ENCODE measurements at regions not wholly inside any gene's neighbourhood (a gene's known extent, or its start where the extent isn't known, plus 50 kb on each side); places are given as distances from the start of the nearest gene placed in this dataset.

GRCh38 chr10:125325326-125325725, 165.0 kb upstream of the CTBP2 start:
- Histone ChIP-seq H3K9me3 (no peaks in the 10 kb centered on the region), H3K27me3 (no peaks in the 10 kb centered on the region), H3K4me3 (no peak overlapping the region), H3K27ac (no peak overlapping the region), H3K9ac (ENCODE audit: low read depth in 2 of 2, low read length in 2 of 2) (no peak overlapping the region), H3K4me1 (no peaks in the 10 kb centered on the region), H3K36me3 (no peaks in the 10 kb centered on the region)
- intact Hi-C loops (cut with DNase I) = no loop called here
- TF ChIP-seq CTCF (IDR thresholded peaks at IDR 0.05) = no peak
- DNase-seq = no peak

- intact Hi-C loops (cut with DNase I) = no loop called here
Measured at GRCh38 chr10:125316436-125316835, 156.1 kb upstream of the CTBP2 start.

GRCh38 chr10:125300937-125301336, 140.6 kb upstream of the CTBP2 start:
- H3K9me3 ChIP-seq = no peaks in the 10 kb centered on the region
- H3K4me3 ChIP-seq = no peak overlapping the region
- intact Hi-C loops (cut with DNase I) = no loop called here
- no peak for DNase-seq
- H3K9ac ChIP-seq (ENCODE audit: low read depth in 2 of 2, low read length in 2 of 2) = no peak overlapping the region
- no peak for TF ChIP-seq CTCF (IDR thresholded peaks at IDR 0.05)
- no peaks in the 10 kb centered on the region for H3K27me3 ChIP-seq
- H3K27ac ChIP-seq = no peak overlapping the region
- H3K4me1 ChIP-seq = no peaks in the 10 kb centered on the region
- H3K36me3 ChIP-seq = no peaks in the 10 kb centered on the region

More at GRCh38 chr10:125316436-125316835, 156.1 kb upstream of the CTBP2 start:
- Histone ChIP-seq H3K9me3 (no peaks in the 10 kb centered on the region), H3K27me3 (no peaks in the 10 kb centered on the region), H3K9ac (ENCODE audit: low read depth in 2 of 2, low read length in 2 of 2) (no peak overlapping the region), H3K4me3 (no peak overlapping the region), H3K4me1 (no peaks in the 10 kb centered on the region), H3K36me3 (no peaks in the 10 kb centered on the region), H3K27ac (no peak overlapping the region)
- no peak for DNase-seq
- no peak for TF ChIP-seq CTCF (IDR thresholded peaks at IDR 0.05)

GRCh38 chr10:125299461-125299860, 139.1 kb upstream of the CTBP2 start:
- Histone ChIP-seq H3K4me1 (no peaks in the 10 kb centered on the region), H3K27ac (no peak overlapping the region), H3K27me3 (no peaks in the 10 kb centered on the region), H3K9ac (ENCODE audit: low read depth in 2 of 2, low read length in 2 of 2) (no peak overlapping the region), H3K9me3 (no peaks in the 10 kb centered on the region), H3K4me3 (no peak overlapping the region), H3K36me3 (no peaks in the 10 kb centered on the region)
- no peak for DNase-seq
- intact Hi-C loops (cut with DNase I) = no loop called here
- no peak for TF ChIP-seq CTCF (IDR thresholded peaks at IDR 0.05)

GRCh38 chr10:125296598-125296997, 136.2 kb upstream of the CTBP2 start:
- no peak for DNase-seq
- no peak overlapping the region for H3K27ac ChIP-seq
- H3K27me3 ChIP-seq = no peaks in the 10 kb centered on the region
- no peak for TF ChIP-seq CTCF (IDR thresholded peaks at IDR 0.05)
- intact Hi-C loops (cut with DNase I) = no loop called here
- H3K9me3 ChIP-seq = no peaks in the 10 kb centered on the region
- H3K9ac ChIP-seq (ENCODE audit: low read depth in 2 of 2, low read length in 2 of 2) = no peak overlapping the region
- H3K4me3 ChIP-seq = no peak overlapping the region
- no peaks in the 10 kb centered on the region for H3K4me1 ChIP-seq
- no peaks in the 10 kb centered on the region for H3K36me3 ChIP-seq

- H3K9me3 ChIP-seq = no peaks in the 10 kb centered on the region
- H3K9ac ChIP-seq (ENCODE audit: low read depth in 2 of 2, low read length in 2 of 2) = no peak overlapping the region
- intact Hi-C loops (cut with DNase I) = no loop called here
- H3K27ac ChIP-seq = no peak overlapping the region
- no peak for DNase-seq
- no peaks in the 10 kb centered on the region for H3K27me3 ChIP-seq
- no peak for TF ChIP-seq CTCF (IDR thresholded peaks at IDR 0.05)
- H3K4me3 ChIP-seq = no peak overlapping the region
- H3K4me1 ChIP-seq = no peaks in the 10 kb centered on the region
- no peaks in the 10 kb centered on the region for H3K36me3 ChIP-seq
Measured at GRCh38 chr10:125294109-125294508, 133.7 kb upstream of the CTBP2 start.

All from colonic mucosa (tissue), 4 donors.